H9 (cell line): ENCODE measurements at regions not wholly inside any gene's neighbourhood (a gene's known extent, or its start where the extent isn't known, plus 50 kb on each side); places are given as distances from the start of the nearest gene placed in this dataset.

Source experiments
- DNase-seq: peaks from one replicate; pipeline ENCODE4 v3.0.0-alpha.2; 2017
- H2AFZ ChIP-seq: one replicate; pipeline ENCODE4 v1.6.1; 2013; ENCODE audit warnings: mild to moderate bottlenecking, low read length, control low read depth, moderate library complexity
- H2AK5ac ChIP-seq: 2 replicates; pipeline ENCODE4 v1.6.1; 2013; ENCODE audit warnings: low read length, control low read depth, mixed read lengths; ENCODE audit not compliant: insufficient read length
- H2BK120ac ChIP-seq: one replicate; pipeline ENCODE4 v1.6.1; 2013; ENCODE audit warnings: low read depth, mild to moderate bottlenecking, low read length, control low read depth, inconsistent platforms; ENCODE audit not compliant: poor library complexity, severe bottlenecking
- H2BK12ac ChIP-seq: 2 replicates; pipeline ENCODE4 v1.6.1; 2013; ENCODE audit warnings: low read length, control low read depth, mixed read lengths, low read depth; ENCODE audit not compliant: insufficient read length
- H2BK15ac ChIP-seq: 2 replicates; pipeline ENCODE4 v1.6.1; 2013; ENCODE audit warnings: low read depth, low read length, control low read depth
- H2BK20ac ChIP-seq: one replicate; pipeline ENCODE4 v1.6.1; 2013; ENCODE audit warnings: low read depth, mild to moderate bottlenecking, low read length, control low read depth, inconsistent platforms; ENCODE audit not compliant: poor library complexity, severe bottlenecking
- H2BK5ac ChIP-seq: 2 replicates; pipeline ENCODE4 v1.6.1; 2013; ENCODE audit warnings: low read length, control low read depth, mixed read lengths; ENCODE audit not compliant: insufficient read length
- H3K14ac ChIP-seq: 2 replicates; pipeline ENCODE4 v1.6.1; 2013; ENCODE audit warnings: low read length, control low read depth; ENCODE audit not compliant: insufficient read depth
- H3K18ac ChIP-seq: 2 replicates; pipeline ENCODE4 v1.6.1; 2013; ENCODE audit warnings: low read depth, mild to moderate bottlenecking, mixed read lengths, low read length, control low read depth; ENCODE audit not compliant: insufficient read length
- H3K23ac ChIP-seq: 2 replicates; pipeline ENCODE4 v1.6.1; 2013; ENCODE audit warnings: low read length, control low read depth, mixed read lengths, low read depth; ENCODE audit not compliant: insufficient read length
- H3K23me2 ChIP-seq: 2 replicates; pipeline ENCODE4 v1.6.1; 2013; ENCODE audit warnings: low read depth, mild to moderate bottlenecking, mixed read lengths, low read length, control low read depth; ENCODE audit not compliant: insufficient read length, poor library complexity, severe bottlenecking
- H3K27ac ChIP-seq: 2 replicates; pipeline ENCODE4 v1.5.1; 2013; ENCODE audit warnings: low read length, control low read depth, mixed read lengths, low read depth; ENCODE audit not compliant: insufficient read length
- H3K27me3 ChIP-seq: 2 replicates; pipeline ENCODE4 v1.6.1; 2013; ENCODE audit warnings: low read length, control low read depth, inconsistent platforms; ENCODE audit not compliant: insufficient read depth
- H3K4ac ChIP-seq: 2 replicates; pipeline ENCODE4 v1.6.1; 2013; ENCODE audit warnings: low read depth, mild to moderate bottlenecking, control low read depth, inconsistent platforms, low read length, moderate library complexity
- H3K4me1 ChIP-seq: 2 replicates; pipeline ENCODE4 v1.6.1; 2013; ENCODE audit warnings: low read length, control low read depth, inconsistent platforms; ENCODE audit not compliant: insufficient read depth
- H3K4me2 ChIP-seq: 2 replicates; pipeline ENCODE4 v1.6.1; 2013; ENCODE audit warnings: low read length, control low read depth, mixed read lengths; ENCODE audit not compliant: insufficient read length, insufficient read depth
- H3K56ac ChIP-seq: 2 replicates; pipeline ENCODE4 v1.6.1; 2013; ENCODE audit warnings: low read depth, mild to moderate bottlenecking, mixed read lengths, low read length, control low read depth; ENCODE audit not compliant: insufficient read length
- H3K79me1 ChIP-seq: 2 replicates; pipeline ENCODE4 v1.6.1; 2013; ENCODE audit warnings: low read depth, mild to moderate bottlenecking, moderate library complexity, low read length, control low read depth, inconsistent platforms; ENCODE audit not compliant: insufficient read depth, poor library complexity, severe bottlenecking
- H3K79me2 ChIP-seq: 2 replicates; pipeline ENCODE4 v1.6.1; 2013; ENCODE audit warnings: low read length, control low read depth, inconsistent platforms; ENCODE audit not compliant: insufficient read depth
- H3K9ac ChIP-seq: 2 replicates; pipeline ENCODE4 v1.6.1; 2013; ENCODE audit warnings: low read length, control low read depth, mixed read lengths; ENCODE audit not compliant: insufficient read length; ENCODE audit errors: extremely low read depth
- H3K9me3 ChIP-seq: one replicate; pipeline ENCODE4 v1.6.1; 2013; ENCODE audit warnings: low read depth, low read length, inconsistent platforms; ENCODE audit not compliant: control insufficient read depth
- H3T11ph ChIP-seq: one replicate; pipeline ENCODE4 v1.6.1; 2013; ENCODE audit warnings: mild to moderate bottlenecking, low read length, control low read depth, inconsistent platforms
- H4K20me1 ChIP-seq: one replicate; pipeline ENCODE4 v1.6.1; 2013; ENCODE audit not compliant: control insufficient read depth, insufficient read length, insufficient read depth
- H4K5ac ChIP-seq: 2 replicates; pipeline ENCODE4 v1.6.1; 2013; ENCODE audit warnings: low read depth, mild to moderate bottlenecking, mixed read lengths, low read length, control low read depth; ENCODE audit not compliant: insufficient read length
- H4K8ac ChIP-seq: replicated peaks from 2 replicates; pipeline ENCODE4 v1.6.1; 2013; ENCODE audit warnings: low read length, control low read depth, mixed read lengths, low read depth; ENCODE audit not compliant: insufficient read length
- H4K91ac ChIP-seq: 2 replicates; pipeline ENCODE4 v1.6.1; 2013; ENCODE audit warnings: low read depth, mild to moderate bottlenecking, moderate library complexity, mixed read lengths, low read length, control low read depth; ENCODE audit not compliant: insufficient read length
- H3K27ac Mint-ChIP-seq, 3 experiments: 2 replicates in 2 of 3; 3 replicates in 1 of 3; pipeline ENCODE4 v1.8.0; 2020 to 2021; ENCODE audit warnings: mixed read lengths in 3 of 3, mild to moderate bottlenecking in 1 of 3, moderate library complexity in 1 of 3
- H3K27me3 Mint-ChIP-seq: 2 replicates; pipeline ENCODE4 v1.8.0; 2021; ENCODE audit warnings: low read depth, mild to moderate bottlenecking, moderate library complexity, mixed read lengths
- H3K36me3 Mint-ChIP-seq, 3 experiments: 2 replicates in 2 of 3; 3 replicates in 1 of 3; pipeline ENCODE4 v1.8.0; 2020 to 2021; ENCODE audit warnings: low read depth in 3 of 3, mixed read lengths in 3 of 3; ENCODE audit not compliant: insufficient read depth in 1 of 3
- H3K4me1 Mint-ChIP-seq, 2 experiments: 2 replicates each; pipeline ENCODE4 v1.8.0; 2020; ENCODE audit warnings: mixed read lengths in 2 of 2
- H3K4me3 Mint-ChIP-seq, 2 experiments: 2 replicates in 1 of 2; 3 replicates in 1 of 2; pipeline ENCODE4 v1.8.0; 2020 to 2021; ENCODE audit warnings: mild to moderate bottlenecking in 2 of 2, mixed read lengths in 2 of 2, moderate library complexity in 1 of 2
- H3K9me3 Mint-ChIP-seq, 2 experiments: 2 replicates in 1 of 2; 3 replicates in 1 of 2; pipeline ENCODE4 v1.8.0; 2020; ENCODE audit warnings: mild to moderate bottlenecking in 2 of 2, mixed read lengths in 2 of 2, moderate library complexity in 1 of 2
- CTCF ChIP-seq: fragments of 200-600 bp; sonication (generic); conservative IDR thresholded peaks from 3 replicates; pipeline ENCODE4 v1.8.0; 2021; ENCODE audit warnings: antibody characterized with exemption, mild to moderate bottlenecking
- WGBS: extraction: QIAGEN DNeasy Blood & Tissue Kit; methylation state at CpG from one replicate; pipeline ENCODE4 v1.1.7; 2013; ENCODE audit warnings: missing lambda C conversion rate, low lambda C conversion rate, mixed read lengths; ENCODE audit not compliant: insufficient read length; ENCODE audit errors: extremely low coverage; 5-methylcytosine and 5-hydroxymethylcytosine counted together

- Histone ChIP-seq H3K27me3 (no peaks in the 10 kb centered on the region), H3K4ac (no peak overlapping the region), H3K27ac (no peak overlapping the region), H3K23me2 (no peaks in the 10 kb centered on the region), H3K23ac (no peak overlapping the region), H4K5ac (no peak overlapping the region), H2BK120ac (no peak overlapping the region), H2BK15ac (no peak overlapping the region), H2AK5ac (no peak overlapping the region), H3K56ac (no peak overlapping the region), H2BK12ac (no peak overlapping the region), H3K79me2 (no peaks in the 10 kb centered on the region), H4K20me1 (no peaks in the 10 kb centered on the region), H3K14ac (no peak overlapping the region), H3K79me1 (no peaks in the 10 kb centered on the region), H3K9me3 (no peaks in the 10 kb centered on the region), H3K4me2 (no peak overlapping the region), H3K18ac (no peak overlapping the region), H4K8ac (no peak overlapping the region), H3T11ph (no peak overlapping the region), H2BK5ac (no peak overlapping the region), H2AFZ (no peak overlapping the region), H2BK20ac (no peak overlapping the region), H3K4me1 (no peaks in the 10 kb centered on the region), H3K9ac (no peak overlapping the region), H4K91ac (no peak overlapping the region)
- Mint-ChIP-seq H3K36me3 (peaks cover 0 to 2% (median 0%) of the 10 kb centered on the region in 3 experiments; a peak in 1 of 7 replicates), H3K27ac (no peak overlapping the region), H3K27me3 (no peaks in the 10 kb centered on the region), H3K4me1 (no peaks in the 10 kb centered on the region), H3K4me3 (no peak overlapping the region), H3K9me3 (peaks cover 0 to 7% of the 10 kb centered on the region in 2 experiments; a peak in 2 of 5 replicates)
- TF ChIP-seq CTCF: no peak
- WGBS: no CpG with 5 or more reads among the region's 2 CpGs
- DNase-seq: no peak
Measured at GRCh38 chr7:46488607-46489006, 567.5 kb upstream of the IGFBP3 start.
